Panc1 (cell line): ENCODE measurements at regions not wholly inside any gene's neighbourhood (a gene's known extent, or its start where the extent isn't known, plus 50 kb on each side); places are given as distances from the start of the nearest gene placed in this dataset.

ENCODE experiments used
- REST ChIP-seq, 2 experiments: IDR thresholded peaks; 2 replicates each; pipeline ENCODE4 v1.6.1; 2011 to 2012; ENCODE audit warnings: low read depth in 2 of 2, control low read depth in 1 of 2, low read length in 1 of 2, mild to moderate bottlenecking in 1 of 2, moderate library complexity in 1 of 2; ENCODE audit not compliant: insufficient read depth in 1 of 2
- SIN3A ChIP-seq: IDR thresholded peaks from 2 replicates; pipeline ENCODE4 v1.6.1; 2012; ENCODE audit warnings: low read depth, mild to moderate bottlenecking, low read length, moderate library complexity, borderline replicate concordance; ENCODE audit not compliant: insufficient read depth
- TF ChIP-seq, protein P1 (sequence below): fragments of 450-650 bp; IDR thresholded peaks from 2 replicates; pipeline ENCODE4 v1.5.1; 2017; ENCODE audit warnings: mild to moderate bottlenecking

DNA sequence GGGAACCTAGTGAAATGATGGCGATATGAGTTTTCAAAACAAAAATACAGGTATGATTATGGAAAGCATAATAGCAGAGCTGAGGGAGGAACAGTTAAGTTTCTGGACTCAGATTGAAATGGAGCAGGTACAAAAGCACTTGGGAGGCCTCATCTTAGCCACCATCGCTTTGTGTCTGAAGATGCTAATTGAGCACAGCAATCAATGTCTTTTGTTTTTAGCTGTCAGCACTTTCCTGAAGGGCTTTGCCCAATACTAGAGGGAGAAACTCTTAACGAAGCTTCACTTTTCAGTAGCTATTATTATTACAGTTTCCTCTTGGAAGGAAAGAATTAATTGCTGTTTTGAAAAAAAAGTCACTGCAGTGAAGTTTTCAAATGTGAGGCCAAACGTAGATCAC is 348.7 kb downstream of the RWDD3 start:
- TF ChIP-seq SIN3A (no peak), REST (IDR thresholded peaks at IDR 0.05; ENCODE audit: insufficient read depth in 1 of 2, low read depth in 2 of 2, low read length in 1 of 2) (no peak)
- TF ChIP-seq, protein P1, sequence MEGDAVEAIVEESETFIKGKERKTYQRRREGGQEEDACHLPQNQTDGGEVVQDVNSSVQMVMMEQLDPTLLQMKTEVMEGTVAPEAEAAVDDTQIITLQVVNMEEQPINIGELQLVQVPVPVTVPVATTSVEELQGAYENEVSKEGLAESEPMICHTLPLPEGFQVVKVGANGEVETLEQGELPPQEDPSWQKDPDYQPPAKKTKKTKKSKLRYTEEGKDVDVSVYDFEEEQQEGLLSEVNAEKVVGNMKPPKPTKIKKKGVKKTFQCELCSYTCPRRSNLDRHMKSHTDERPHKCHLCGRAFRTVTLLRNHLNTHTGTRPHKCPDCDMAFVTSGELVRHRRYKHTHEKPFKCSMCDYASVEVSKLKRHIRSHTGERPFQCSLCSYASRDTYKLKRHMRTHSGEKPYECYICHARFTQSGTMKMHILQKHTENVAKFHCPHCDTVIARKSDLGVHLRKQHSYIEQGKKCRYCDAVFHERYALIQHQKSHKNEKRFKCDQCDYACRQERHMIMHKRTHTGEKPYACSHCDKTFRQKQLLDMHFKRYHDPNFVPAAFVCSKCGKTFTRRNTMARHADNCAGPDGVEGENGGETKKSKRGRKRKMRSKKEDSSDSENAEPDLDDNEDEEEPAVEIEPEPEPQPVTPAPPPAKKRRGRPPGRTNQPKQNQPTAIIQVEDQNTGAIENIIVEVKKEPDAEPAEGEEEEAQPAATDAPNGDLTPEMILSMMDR: no peak
